OCI-LY3 (cell line): ENCODE measurements at regions not wholly inside any gene's neighbourhood (a gene's known extent, or its start where the extent isn't known, plus 50 kb on each side); places are given as distances from the start of the nearest gene placed in this dataset.

Source experiments
- H2AFZ ChIP-seq: fragments of 200-600, 300-600 bp; shearing (Covaris generic); 2 replicates; pipeline ENCODE4 v1.6.0; 2014; ENCODE audit warnings: antibody characterized with exemption, low read depth, low read length
- H3K27ac ChIP-seq: fragments of 200-600, 300-600 bp; sonication (generic); 2 replicates; pipeline ENCODE4 v1.5.1; 2014; ENCODE audit warnings: mild to moderate bottlenecking, low read length, moderate library complexity, mixed read lengths
- H3K27me3 ChIP-seq: fragments of 200-600, 300-600 bp; sonication (generic); 2 replicates; pipeline ENCODE4 v1.6.1; 2014; ENCODE audit warnings: low read depth, low read length, mixed read lengths
- H3K36me3 ChIP-seq: fragments of 200-600, 300-600 bp; sonication (generic); replicated peaks from 2 replicates; pipeline ENCODE3; 2014; ENCODE audit warnings: low read depth, low read length, mixed read lengths
- H3K4me1 ChIP-seq: fragments of 300-600, 200-600 bp; sonication (generic); 2 replicates; pipeline ENCODE4 v1.6.1; 2014; ENCODE audit warnings: low read length, mixed read lengths
- H3K4me2 ChIP-seq: fragments of 200-600, 300-600 bp; sonication (generic); 2 replicates; pipeline ENCODE4 v1.6.1; 2014; ENCODE audit warnings: low read length, mixed read lengths
- H3K4me3 ChIP-seq: fragments of 300-600, 200-600 bp; sonication (generic); 2 replicates; pipeline ENCODE4 v1.5.1; 2014; ENCODE audit warnings: antibody characterized with exemption, mild to moderate bottlenecking, low read length, moderate library complexity
- H3K79me2 ChIP-seq: fragments of 300-600, 200-600 bp; shearing (Covaris generic); 2 replicates; pipeline ENCODE4 v1.6.1; 2014; ENCODE audit warnings: mild to moderate bottlenecking, low read length, mixed read lengths
- H3K9ac ChIP-seq: fragments of 300-600, 200-600 bp; shearing (Covaris generic); 2 replicates; pipeline ENCODE4 v1.6.0; 2014; ENCODE audit warnings: mild to moderate bottlenecking, low read length, moderate library complexity
- H3K9me3 ChIP-seq: fragments of 200-600, 300-600 bp; shearing (Covaris generic); 2 replicates; pipeline ENCODE4 v1.6.1; 2014; ENCODE audit warnings: low read length, mixed read lengths; ENCODE audit not compliant: insufficient read depth
- H4K20me1 ChIP-seq: fragments of 200-600, 300-600 bp; sonication (generic); 2 replicates; pipeline ENCODE4 v1.6.1; 2016; ENCODE audit warnings: low read length, mixed read lengths; ENCODE audit not compliant: insufficient read depth
- EZH2phosphoT487 ChIP-seq: fragments of 200-600 bp; shearing (Covaris generic); IDR thresholded peaks from 2 replicates; pipeline ENCODE4 v1.6.1; 2018; ENCODE audit warnings: antibody characterized with exemption, mixed run types, low read depth
- TF ChIP-seq, protein P1 (sequence below): fragments of 200-600, 300-600 bp; sonication (generic); IDR thresholded peaks from 2 replicates; pipeline ENCODE4 v1.5.1; 2014; ENCODE audit warnings: antibody characterized with exemption, low read length, low read depth

GRCh38 chr14:42424501-42424900 lies 817.8 kb downstream of the LRFN5 start:
- Histone ChIP-seq H3K4me2 (no peak overlapping the region), H3K9me3 (peaks cover 5% of the 10 kb centered on the region; the same call in 1 of the 2 replicates), H3K9ac (no peak overlapping the region), H3K27ac (no peak overlapping the region), H3K79me2 (no peaks in the 10 kb centered on the region), H4K20me1 (no peaks in the 10 kb centered on the region), H3K4me3 (no peak overlapping the region), H3K36me3 (peaks cover 4% of the 10 kb centered on the region), H3K27me3 (no peaks in the 10 kb centered on the region), H2AFZ (no peak overlapping the region), H3K4me1 (peaks cover 53% of the 10 kb centered on the region)
- no peak for TF ChIP-seq EZH2phosphoT487
- TF ChIP-seq, protein P1, sequence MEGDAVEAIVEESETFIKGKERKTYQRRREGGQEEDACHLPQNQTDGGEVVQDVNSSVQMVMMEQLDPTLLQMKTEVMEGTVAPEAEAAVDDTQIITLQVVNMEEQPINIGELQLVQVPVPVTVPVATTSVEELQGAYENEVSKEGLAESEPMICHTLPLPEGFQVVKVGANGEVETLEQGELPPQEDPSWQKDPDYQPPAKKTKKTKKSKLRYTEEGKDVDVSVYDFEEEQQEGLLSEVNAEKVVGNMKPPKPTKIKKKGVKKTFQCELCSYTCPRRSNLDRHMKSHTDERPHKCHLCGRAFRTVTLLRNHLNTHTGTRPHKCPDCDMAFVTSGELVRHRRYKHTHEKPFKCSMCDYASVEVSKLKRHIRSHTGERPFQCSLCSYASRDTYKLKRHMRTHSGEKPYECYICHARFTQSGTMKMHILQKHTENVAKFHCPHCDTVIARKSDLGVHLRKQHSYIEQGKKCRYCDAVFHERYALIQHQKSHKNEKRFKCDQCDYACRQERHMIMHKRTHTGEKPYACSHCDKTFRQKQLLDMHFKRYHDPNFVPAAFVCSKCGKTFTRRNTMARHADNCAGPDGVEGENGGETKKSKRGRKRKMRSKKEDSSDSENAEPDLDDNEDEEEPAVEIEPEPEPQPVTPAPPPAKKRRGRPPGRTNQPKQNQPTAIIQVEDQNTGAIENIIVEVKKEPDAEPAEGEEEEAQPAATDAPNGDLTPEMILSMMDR, result no peak

- TF ChIP-seq, protein P1, result no peak
- TF ChIP-seq EZH2phosphoT487, result no peak
- Histone ChIP-seq H3K4me2 (peak overlapping the region; percentile 49), H3K27me3 (no peaks in the 10 kb centered on the region), H3K79me2 (no peaks in the 10 kb centered on the region), H3K4me1 (peaks cover 38% of the 10 kb centered on the region), H3K9me3 (peaks cover 5% of the 10 kb centered on the region; the same call in 1 of the 2 replicates), H3K4me3 (no peak overlapping the region), H4K20me1 (no peaks in the 10 kb centered on the region), H2AFZ (peak overlapping the region; percentile 70; the same call in 1 of the 2 replicates), H3K9ac (peak overlapping the region; percentile 35; the same call in 1 of the 2 replicates), H3K36me3 (peaks cover 4% of the 10 kb centered on the region), H3K27ac (peak overlapping the region; percentile 76)
Observed at GRCh38 chr14:42421377-42422078, 814.9 kb downstream of the LRFN5 start.

DNA sequence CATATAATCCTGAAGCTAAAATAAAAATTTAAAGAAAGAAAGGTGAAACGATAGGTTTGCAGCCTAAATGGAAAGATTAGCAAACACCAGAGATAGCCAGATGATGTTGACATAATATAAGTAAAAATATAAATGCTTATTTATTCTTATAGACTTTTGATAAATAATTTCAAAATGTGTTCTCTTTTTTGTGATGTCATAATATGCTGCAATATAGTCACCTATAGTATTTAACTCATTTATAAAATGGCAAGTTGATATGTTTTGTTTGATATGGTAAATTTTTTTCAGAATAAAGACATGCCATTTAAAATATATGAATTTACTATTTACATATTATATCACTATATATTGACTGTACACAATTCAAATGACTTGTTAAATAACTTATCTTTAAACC lies 813.4 kb downstream of the LRFN5 start:
- Histone ChIP-seq H3K4me2 (no peak overlapping the region), H3K27me3 (no peaks in the 10 kb centered on the region), H3K4me1 (peaks cover 35% of the 10 kb centered on the region), H3K36me3 (peaks cover 4% of the 10 kb centered on the region), H3K9me3 (0 out of 2 replicates have a peak, but pooled peaks cover under 1% of the 10 kb centered on the region), H3K4me3 (no peak overlapping the region), H4K20me1 (no peaks in the 10 kb centered on the region), H2AFZ (no peak overlapping the region), H3K9ac (no peak overlapping the region), H3K27ac (no peak overlapping the region), H3K79me2 (no peaks in the 10 kb centered on the region)
- TF ChIP-seq, protein P1, result no peak
- no peak for TF ChIP-seq EZH2phosphoT487

DNA sequence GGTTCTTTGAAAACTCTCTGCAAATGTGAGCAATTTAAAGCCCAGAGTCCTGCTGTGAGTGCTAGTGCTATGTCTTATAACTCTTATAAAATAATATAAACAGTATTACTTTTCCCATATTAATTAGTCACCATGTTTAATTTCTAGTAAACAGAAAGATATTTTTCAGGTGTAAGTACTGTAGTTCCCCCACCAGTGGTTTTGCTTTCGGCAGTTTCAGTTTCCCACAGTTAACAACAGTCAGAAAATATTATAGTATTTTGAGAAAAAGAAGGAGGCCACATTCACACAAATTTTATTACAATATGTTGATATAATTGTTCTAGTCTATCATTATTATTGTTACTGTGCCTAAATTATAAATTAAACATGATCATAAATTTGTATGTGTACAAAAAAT lies 800.5 kb downstream of the LRFN5 start:
- Histone ChIP-seq H3K4me1 (peaks cover 12% of the 10 kb centered on the region), H3K9me3 (no peaks in the 10 kb centered on the region), H3K4me3 (no peak overlapping the region), H3K36me3 (no peaks in the 10 kb centered on the region), H3K27me3 (no peaks in the 10 kb centered on the region), H3K9ac (no peak overlapping the region), H3K4me2 (no peak overlapping the region), H3K27ac (no peak overlapping the region), H2AFZ (no peak overlapping the region), H3K79me2 (no peaks in the 10 kb centered on the region), H4K20me1 (no peaks in the 10 kb centered on the region)
- no peak for TF ChIP-seq EZH2phosphoT487
- TF ChIP-seq, protein P1, result no peak
